ENCODE measurements at regions not wholly inside any gene's neighbourhood (a gene's known extent, or its start where the extent isn't known, plus 50 kb on each side); places are given as distances from the start of the nearest gene placed in this dataset.

DNA sequence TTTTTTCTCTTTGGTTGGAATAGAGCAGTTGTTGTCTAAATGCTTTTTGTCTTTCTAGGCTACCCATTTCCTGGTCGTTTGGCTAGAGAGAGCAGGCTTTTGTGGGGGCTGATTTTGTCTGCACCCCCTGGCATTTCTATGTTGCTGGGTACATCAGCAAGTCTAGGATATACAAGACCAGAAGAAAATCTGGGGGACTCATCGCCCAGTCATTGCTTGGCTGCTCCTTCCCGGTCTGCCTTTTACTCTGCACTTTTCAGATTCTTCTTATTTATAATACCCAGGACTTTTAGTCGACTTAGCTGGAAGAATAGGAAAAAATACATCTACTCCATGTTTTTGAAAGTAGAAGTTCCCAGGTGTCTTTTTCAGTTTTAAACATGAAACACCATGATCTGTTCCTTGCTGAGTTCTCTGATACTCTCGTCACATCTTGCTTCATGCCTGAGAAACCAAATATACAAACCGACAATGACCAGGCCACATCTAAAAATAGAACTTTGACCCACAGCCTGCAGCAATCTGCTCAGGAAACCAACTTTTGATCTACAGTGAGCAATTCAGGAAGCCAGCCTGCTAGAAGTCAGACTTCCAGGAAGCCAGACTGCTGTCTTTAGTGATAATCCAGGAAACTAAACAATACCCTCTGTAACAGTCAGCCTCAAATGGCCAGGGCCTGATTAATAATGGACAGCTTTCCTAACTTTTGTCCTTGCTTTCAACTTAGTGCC, 163.8 kb upstream of the MEX3C start (continued):
- TF ChIP-seq KMT2B (CRISPR knock-in tag; IDR thresholded peaks at IDR 0.05) (no peak), ZNF879 (CRISPR knock-in tag; IDR thresholded peaks at IDR 0.05) (no peak), ZFY (CRISPR knock-in tag; IDR thresholded peaks at IDR 0.05) (no peak), MIXL1 (CRISPR knock-in tag; IDR thresholded peaks at IDR 0.05) (peak; percentile 22; the same call in 1 of the 2 replicates), ONECUT2 (CRISPR knock-in tag; IDR thresholded peaks at IDR 0.05) (no peak), FOSL2 (CRISPR knock-in tag; IDR thresholded peaks at IDR 0.05) (peak; percentile 49), SPEN (CRISPR knock-in tag; IDR thresholded peaks at IDR 0.05; ENCODE audit: low read depth) (no peak), ZC3H4 (CRISPR knock-in tag; IDR thresholded peaks at IDR 0.05; ENCODE audit: borderline replicate concordance) (no peak), ZNF773 (CRISPR knock-in tag; IDR thresholded peaks at IDR 0.05; ENCODE audit: borderline replicate concordance) (no peak), ZNF30 (CRISPR knock-in tag; IDR thresholded peaks at IDR 0.05) (no peak), HNF4A (CRISPR knock-in tag; IDR thresholded peaks at IDR 0.05) (peak; percentile 80), SMAD3 (CRISPR knock-in tag; IDR thresholded peaks at IDR 0.05) (no peak), BCL3 (CRISPR knock-in tag; IDR thresholded peaks at IDR 0.05) (no peak), ZNF280B (CRISPR knock-in tag; IDR thresholded peaks at IDR 0.05; ENCODE audit: borderline replicate concordance) (no peak), SP1 (IDR thresholded peaks at IDR 0.05) (no peak), SP1 (CRISPR knock-in tag; IDR thresholded peaks at IDR 0.05) (no peak), FOXA1 (IDR thresholded peaks at IDR 0.05) (no peak), FOXA1 (CRISPR knock-in tag; IDR thresholded peaks at IDR 0.05) (no peak), CREM (IDR thresholded peaks at IDR 0.05) (no peak), CREM (CRISPR knock-in tag; IDR thresholded peaks at IDR 0.05) (no peak), ELF1 (CRISPR knock-in tag; IDR thresholded peaks at IDR 0.05) (peak; percentile 51), ZNF546 (CRISPR knock-in tag; conservative IDR thresholded peaks at IDR 0.05) (no peak), BCL6 (CRISPR knock-in tag; IDR thresholded peaks at IDR 0.05) (peak; percentile 91), CAMTA2 (CRISPR knock-in tag; IDR thresholded peaks at IDR 0.05; ENCODE audit: borderline replicate concordance) (no peak), ZNF12 (CRISPR knock-in tag; IDR thresholded peaks at IDR 0.05) (no peak), ZNF3 (CRISPR knock-in tag; IDR thresholded peaks at IDR 0.05) (no peak), RARG (CRISPR knock-in tag; IDR thresholded peaks at IDR 0.05; ENCODE audit: low read depth) (no peak), TEAD3 (CRISPR knock-in tag; optimal IDR thresholded peaks at IDR 0.05; ENCODE audit: borderline replicate concordance) (peak; percentile 25), ZSCAN31 (CRISPR knock-in tag; IDR thresholded peaks at IDR 0.05; ENCODE audit: low read depth) (no peak)
- TF ChIP-seq, protein P1, sequence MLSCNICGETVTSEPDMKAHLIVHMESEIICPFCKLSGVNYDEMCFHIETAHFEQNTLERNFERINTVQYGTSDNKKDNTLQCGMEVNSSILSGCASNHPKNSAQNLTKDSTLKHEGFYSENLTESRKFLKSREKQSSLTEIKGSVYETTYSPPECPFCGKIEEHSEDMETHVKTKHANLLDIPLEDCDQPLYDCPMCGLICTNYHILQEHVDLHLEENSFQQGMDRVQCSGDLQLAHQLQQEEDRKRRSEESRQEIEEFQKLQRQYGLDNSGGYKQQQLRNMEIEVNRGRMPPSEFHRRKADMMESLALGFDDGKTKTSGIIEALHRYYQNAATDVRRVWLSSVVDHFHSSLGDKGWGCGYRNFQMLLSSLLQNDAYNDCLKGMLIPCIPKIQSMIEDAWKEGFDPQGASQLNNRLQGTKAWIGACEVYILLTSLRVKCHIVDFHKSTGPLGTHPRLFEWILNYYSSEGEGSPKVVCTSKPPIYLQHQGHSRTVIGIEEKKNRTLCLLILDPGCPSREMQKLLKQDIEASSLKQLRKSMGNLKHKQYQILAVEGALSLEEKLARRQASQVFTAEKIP (CRISPR knock-in tag; IDR thresholded peaks at IDR 0.05; ENCODE audit: borderline replicate concordance), result no peak
- TF ChIP-seq, protein P2, sequence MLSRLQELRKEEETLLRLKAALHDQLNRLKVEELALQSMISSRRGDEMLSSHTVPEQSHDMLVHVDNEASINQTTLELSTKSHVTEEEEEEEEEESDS (CRISPR knock-in tag; IDR thresholded peaks at IDR 0.05; ENCODE audit: borderline replicate concordance), result no peak

Measured in HepG2 (cell line).